Dedifferentiated amniotic fluid mesenchymal stem cell (primary cell): ENCODE measurements at regions not wholly inside any gene's neighbourhood (a gene's known extent, or its start where the extent isn't known, plus 50 kb on each side); places are given as distances from the start of the nearest gene placed in this dataset.
"Not testable (repeated sequence)": the region's sequence is repeated elsewhere in the genome, so short reads cannot be mapped to it uniquely, and the experiment has no call there.

ENCODE experiments used
- DNase-seq: peaks from one replicate; pipeline ENCODE4 v3.0.0-alpha.2; 2016; ENCODE audit errors: extremely low spot score

DNA sequence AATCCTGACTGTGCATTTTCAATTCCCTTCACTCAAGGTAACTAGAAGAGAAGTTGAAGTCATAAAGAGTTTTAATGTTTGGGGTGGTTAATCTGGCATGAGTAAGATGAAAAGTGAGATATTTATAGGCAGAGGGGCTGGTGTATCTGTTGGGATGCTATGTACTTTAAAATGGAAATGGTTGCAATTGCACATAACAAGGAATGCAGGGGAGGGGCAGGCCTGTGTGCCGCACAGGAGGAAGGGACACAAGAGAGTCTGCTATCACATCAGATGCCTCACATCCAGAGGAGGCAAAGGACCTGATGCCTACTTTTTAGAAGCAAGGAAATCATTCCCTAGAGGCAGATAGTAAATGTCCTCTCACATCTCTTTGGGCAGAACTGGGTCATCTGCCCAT lies 55.5 kb upstream of the OSMR start:
- no peak for DNase-seq

DNA sequence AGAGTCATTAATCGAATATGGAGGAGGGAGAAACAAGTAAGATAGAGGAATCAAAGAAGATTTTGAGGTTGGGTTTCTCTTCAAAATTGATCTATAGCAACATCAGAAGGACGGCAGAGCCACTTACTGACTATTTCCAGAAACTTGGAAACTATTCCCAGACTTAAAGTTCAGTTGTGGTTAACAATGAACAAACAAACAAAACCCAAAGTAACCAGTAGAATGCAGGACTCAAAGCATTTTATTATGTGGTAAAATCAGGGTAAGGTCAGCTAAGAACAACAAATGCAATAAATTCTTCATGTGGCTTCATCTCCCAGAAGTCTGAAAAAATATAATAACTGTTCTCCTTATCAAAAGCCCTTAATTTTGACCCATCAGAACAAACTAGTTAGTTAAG lies 54.9 kb upstream of the OSMR start:
- no peak for DNase-seq

DNA sequence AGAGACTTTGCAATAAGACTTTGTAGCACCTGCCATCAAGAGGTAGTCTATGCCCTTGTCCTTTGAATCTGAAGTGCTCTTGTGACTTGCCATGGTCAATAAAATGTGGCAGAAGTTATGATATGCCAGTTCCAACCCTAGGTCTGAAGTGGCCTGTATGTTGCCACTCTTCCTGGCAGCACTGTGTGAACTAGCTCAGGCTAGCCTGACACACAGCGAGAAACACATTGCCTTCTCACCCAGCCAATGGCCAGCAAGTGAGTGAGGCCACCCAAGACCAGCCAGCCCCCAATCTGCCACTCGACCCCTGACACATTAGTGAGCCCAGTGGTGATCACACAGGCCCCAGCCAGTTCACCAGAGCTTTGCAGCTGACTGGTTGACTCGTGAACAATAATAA lies 52.7 kb upstream of the OSMR start:
- DNase-seq, result no peak

DNA sequence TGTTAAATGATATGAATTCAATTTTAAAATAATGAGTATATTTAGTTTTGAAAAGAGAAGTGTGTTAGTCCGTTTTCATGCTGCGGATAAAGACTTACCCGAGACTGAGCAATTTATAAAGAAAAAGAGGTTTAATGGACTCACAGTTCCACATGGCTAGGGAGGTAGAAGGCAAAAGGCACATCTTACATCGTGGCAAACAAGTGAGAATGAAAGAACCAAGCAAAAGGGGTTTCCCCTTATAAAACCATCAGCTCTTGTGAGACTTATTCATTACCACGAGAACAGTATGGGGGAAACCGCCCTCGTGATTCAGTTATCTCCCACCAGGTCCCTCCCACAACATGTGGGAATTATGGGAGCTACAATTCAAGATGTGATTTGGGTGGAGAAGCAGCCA lies 51.8 kb upstream of the OSMR start:
- DNase-seq, result not testable (repeated sequence)

DNA sequence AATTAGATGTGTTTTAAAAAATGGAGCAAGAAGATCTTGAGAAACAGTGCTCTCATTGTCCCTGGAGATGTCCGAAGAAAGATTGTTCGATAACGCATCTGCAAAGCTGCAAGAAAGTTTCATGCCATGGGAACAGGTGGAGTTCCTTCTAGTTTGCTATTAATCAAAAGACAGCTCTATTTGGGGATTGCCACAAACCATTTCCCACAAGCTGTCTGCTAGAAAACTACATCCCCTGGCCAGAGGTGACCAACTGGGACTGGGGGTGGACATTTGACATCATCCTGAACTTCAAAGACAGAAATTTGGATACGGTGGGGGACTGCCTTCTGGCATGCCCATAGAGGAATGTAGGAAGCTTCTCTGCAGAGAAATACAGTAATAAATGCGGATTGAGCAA lies 50.8 kb upstream of the OSMR start:
- no peak for DNase-seq

DNA sequence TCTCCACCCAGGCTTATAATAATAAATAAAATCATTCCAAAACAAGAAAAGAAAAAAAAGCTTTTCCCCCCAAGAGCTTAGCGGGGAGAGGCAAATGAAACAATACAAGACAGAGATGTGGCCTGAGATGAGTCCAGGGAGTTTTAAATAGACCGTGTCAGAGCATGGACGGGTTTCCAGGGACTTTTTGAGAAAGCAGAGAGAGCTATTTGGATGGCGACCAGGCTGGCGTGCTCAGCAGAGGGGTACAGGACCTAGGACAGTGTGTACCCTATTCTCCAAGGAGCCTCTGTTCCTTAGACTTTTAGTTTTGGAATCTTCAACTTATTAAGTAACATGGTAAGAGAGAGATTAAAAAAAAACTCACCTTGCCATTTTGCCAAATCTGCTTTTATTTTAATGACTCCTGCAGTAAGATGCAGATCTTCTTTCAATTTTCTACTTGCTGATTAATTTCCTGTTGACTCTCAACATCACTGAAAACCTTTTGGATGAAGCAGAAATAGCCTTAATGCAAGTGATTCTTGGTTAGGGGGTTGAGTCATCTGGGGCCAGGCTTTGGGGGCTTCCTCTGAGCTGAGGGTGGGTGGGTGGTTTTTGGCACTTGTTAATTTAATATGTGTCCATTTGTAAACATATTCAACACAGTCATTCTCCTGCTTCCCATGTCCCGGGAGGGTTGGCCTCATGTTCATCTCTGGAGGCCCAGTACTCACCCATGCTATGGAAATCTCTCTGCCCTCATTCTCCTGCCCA lies 49.6 kb upstream of the OSMR start:
- no peak for DNase-seq
